Upper lobe of left lung (tissue), 6 donors: ENCODE measurements at regions not wholly inside any gene's neighbourhood (a gene's known extent, or its start where the extent isn't known, plus 50 kb on each side); places are given as distances from the start of the nearest gene placed in this dataset.
"Not testable (repeated sequence)": the region's sequence is repeated elsewhere in the genome, so short reads cannot be mapped to it uniquely, and the experiment has no call there.

ENCODE experiments used
- ATAC-seq, 2 donors: fragments of 200-7000 bp; cut with Tn5 transposase; one replicate each; pipeline ENCODE4 v1.9.1; 2022; ENCODE audit warnings: mild to moderate bottlenecking in 2 of 2, moderate library complexity in 2 of 2; ENCODE audit not compliant: low FRiP score in 2 of 2
- DNase-seq, 2 donors: peaks; one replicate each; pipeline ENCODE4 v3.0.0-alpha.2; 2019 to 2020
- H3K27ac ChIP-seq, 4 donors: fragments of 200-600 bp; sonication (generic); one replicate each; pipeline ENCODE4 v1.5.1; 2016 to 2019
- H3K27me3 ChIP-seq, 4 donors: fragments of 200-600 bp; sonication (generic); one replicate each; pipeline ENCODE4 v1.5.1; 2017 to 2019
- H3K36me3 ChIP-seq, 4 donors: fragments of 200-600 bp; sonication (generic); one replicate each; pipeline ENCODE4 v1.5.1; 2016 to 2019
- H3K4me1 ChIP-seq, 4 donors: fragments of 200-600 bp; sonication (generic); one replicate each; pipeline ENCODE4 v1.5.1; 2018 to 2019
- H3K4me3 ChIP-seq, 4 donors: fragments of 200-600 bp; sonication (generic); one replicate each; pipeline ENCODE4 v1.5.1; 2017 to 2019; ENCODE audit warnings: mild to moderate bottlenecking in 2 of 4, moderate library complexity in 1 of 4
- H3K9me3 ChIP-seq, 4 donors: fragments of 200-600 bp; sonication (generic); one replicate each; pipeline ENCODE4 v1.5.1; 2018 to 2019
- CTCF ChIP-seq, 6 experiments: fragments of 450-650 bp in 4 of 6; fragments of 200-600 bp in 2 of 6; sonication (generic) in 2 of 6; IDR thresholded peaks; one replicate each; pipeline ENCODE4 v1.5.1; 2016 to 2019; ENCODE audit warnings: antibody characterized with exemption in 6 of 6
- EP300 ChIP-seq, 4 donors: sonication (generic); formaldehyde crosslinking; IDR thresholded peaks; one replicate each; pipeline ENCODE4 v1.5.1; 2017; ENCODE audit warnings: antibody characterized with exemption in 4 of 4, control low read depth in 2 of 4
- POLR2A ChIP-seq, 4 donors: fragments of 450-650 bp; IDR thresholded peaks; one replicate each; pipeline ENCODE4 v1.5.1; 2016 to 2017; ENCODE audit warnings: antibody characterized with exemption in 4 of 4, mild to moderate bottlenecking in 2 of 4
- POLR2AphosphoS5 ChIP-seq, 2 donors: sonication (generic); formaldehyde crosslinking; IDR thresholded peaks; one replicate each; pipeline ENCODE4 v1.5.1; 2017; ENCODE audit warnings: antibody characterized with exemption in 2 of 2
- WGBS, 2 donors: methylation state at CpG; one replicate each; pipeline ENCODE4 v1.1.5; 2017 to 2018; 5-methylcytosine and 5-hydroxymethylcytosine counted together
- donor health status: DM: no; HTN: no; CAD: no; lungs with moderate emphysema.
- donor health status: DM: no; HTN: yes; CAD: no; lungs with severe emphysema.

- Histone ChIP-seq H3K36me3 (no peaks in the 10 kb centered on the region), H3K4me1 (no peaks in the 10 kb centered on the region), H3K27me3 (no peaks in the 10 kb centered on the region), H3K9me3 (peaks cover 0 to 1% (median 0%) of the 10 kb centered on the region in 4 donors), H3K4me3 (no peak overlapping the region), H3K27ac (no peak overlapping the region)
- TF ChIP-seq POLR2AphosphoS5 (IDR thresholded peaks at IDR 0.05) (no peak), EP300 (IDR thresholded peaks at IDR 0.05) (no peak), POLR2A (IDR thresholded peaks at IDR 0.05) (no peak), CTCF (IDR thresholded peaks at IDR 0.05) (no peak)
- DNase-seq (no peak), ATAC-seq (no peak)
- 68 to 69% methylated on average over 4 of the region's 4 CpGs for WGBS, 2 donors
Measured at GRCh38 chr11:103737037-103737622, 299.3 kb upstream of the DDI1 start.

GRCh38 chr11:103737747-103738146, 298.7 kb upstream of the DDI1 start:
- H3K27ac ChIP-seq = no peak overlapping the region
- H3K9me3 ChIP-seq = peaks cover 0 to 3% (median 0%) of the 10 kb centered on the region in 4 donors
- no peaks in the 10 kb centered on the region for H3K36me3 ChIP-seq
- no peak for TF ChIP-seq EP300 (IDR thresholded peaks at IDR 0.05)
- TF ChIP-seq POLR2AphosphoS5 (IDR thresholded peaks at IDR 0.05) = no peak
- TF ChIP-seq POLR2A (IDR thresholded peaks at IDR 0.05) = no peak
- no peak for TF ChIP-seq CTCF (IDR thresholded peaks at IDR 0.05)
- no peak overlapping the region for H3K4me3 ChIP-seq
- DNase-seq (no peak), ATAC-seq (no peak)
- no peaks in the 10 kb centered on the region for H3K27me3 ChIP-seq
- WGBS, 2 donors = 57 to 75% methylated on average over 3 of the region's 3 CpGs
- H3K4me1 ChIP-seq = no peaks in the 10 kb centered on the region

GRCh38 chr11:103739074-103739796, 297.2 kb upstream of the DDI1 start:
- not testable (repeated sequence) for H3K36me3 ChIP-seq, H3K4me1 ChIP-seq, H3K27me3 ChIP-seq, H3K9me3 ChIP-seq, H3K27ac ChIP-seq, ATAC-seq
- peak overlapping the region in 2 of 4 donors; percentile 6 to 16 for H3K4me3 ChIP-seq
- WGBS, 2 donors = 41 to 64% methylated on average over 13 to 15 of the region's 18 CpGs
- peak in 1 of 2 donors; percentile 8 for DNase-seq

GRCh38 chr11:103744496-103745153, 291.8 kb upstream of the DDI1 start:
- H3K4me3 ChIP-seq = no peak overlapping the region
- H3K9me3 ChIP-seq = peaks cover 0 to 3% (median 0%) of the 10 kb centered on the region in 4 donors
- no peaks in the 10 kb centered on the region for H3K36me3 ChIP-seq
- no peak for ATAC-seq
- no peaks in the 10 kb centered on the region for H3K27me3 ChIP-seq
- DNase-seq = no peak
- H3K4me1 ChIP-seq = no peaks in the 10 kb centered on the region
- TF ChIP-seq POLR2A (IDR thresholded peaks at IDR 0.05) = no peak
- TF ChIP-seq EP300 (IDR thresholded peaks at IDR 0.05) = no peak
- no peak for TF ChIP-seq CTCF (IDR thresholded peaks at IDR 0.05)
- no peak for TF ChIP-seq POLR2AphosphoS5 (IDR thresholded peaks at IDR 0.05)
- WGBS, 2 donors = 72 to 74% methylated on average over 2 of the region's 2 CpGs
- no peak overlapping the region for H3K27ac ChIP-seq

GRCh38 chr11:103749158-103749557, 287.3 kb upstream of the DDI1 start:
- ATAC-seq = no peak
- 53 to 74% methylated on average over 1 of the region's 1 CpG for WGBS, 2 donors
- H3K4me1 ChIP-seq = no peaks in the 10 kb centered on the region

More at GRCh38 chr11:103749158-103749557, 287.3 kb upstream of the DDI1 start:
- H3K9me3 ChIP-seq = no peaks in the 10 kb centered on the region
- H3K27ac ChIP-seq = no peak overlapping the region
- H3K4me3 ChIP-seq = no peak overlapping the region
- TF ChIP-seq EP300 (IDR thresholded peaks at IDR 0.05) (no peak), CTCF (IDR thresholded peaks at IDR 0.05) (no peak), POLR2A (IDR thresholded peaks at IDR 0.05) (no peak), POLR2AphosphoS5 (IDR thresholded peaks at IDR 0.05) (no peak)
- no peaks in the 10 kb centered on the region for H3K27me3 ChIP-seq
- H3K36me3 ChIP-seq = no peaks in the 10 kb centered on the region
- DNase-seq = no peak
